Stimulated activated CD4-positive, alpha-beta T cell treated with anti-CD3 and anti-CD28 coated beads, Interleukin-4, amount 100 ng/mL, for 48 hours (primary cell): ENCODE measurements at regions not wholly inside any gene's neighbourhood (a gene's known extent, or its start where the extent isn't known, plus 50 kb on each side); places are given as distances from the start of the nearest gene placed in this dataset.

ENCODE experiments used
- DNase-seq, 2 donors: peaks; one replicate each; pipeline ENCODE4 v3.0.0-alpha.2; 2020; ENCODE audit warnings: low read depth in 2 of 2

DNA sequence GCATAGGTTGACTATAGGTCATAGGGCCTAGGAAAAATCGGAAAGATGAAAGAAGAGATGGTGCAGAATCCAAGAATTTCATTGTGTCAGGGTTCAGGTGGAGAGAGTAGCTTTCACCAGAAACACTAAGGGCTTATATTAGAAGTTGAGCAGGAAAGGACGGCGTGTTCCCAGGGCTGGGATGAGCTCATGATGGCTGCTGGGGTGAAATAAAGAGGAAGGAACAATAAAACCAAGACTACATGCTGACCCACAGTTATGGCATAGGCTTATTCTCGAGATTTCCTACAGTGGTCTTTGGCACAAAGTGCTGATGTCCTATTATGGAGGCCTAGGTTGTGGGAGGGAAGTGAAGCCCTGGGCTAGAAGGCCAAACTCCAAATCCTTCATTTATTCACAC lies 195.8 kb downstream of the PTEN start:
- no peak for DNase-seq

GRCh38 chr10:88060762-88061161 lies 197.3 kb downstream of the PTEN start:
- no peak for DNase-seq

DNA sequence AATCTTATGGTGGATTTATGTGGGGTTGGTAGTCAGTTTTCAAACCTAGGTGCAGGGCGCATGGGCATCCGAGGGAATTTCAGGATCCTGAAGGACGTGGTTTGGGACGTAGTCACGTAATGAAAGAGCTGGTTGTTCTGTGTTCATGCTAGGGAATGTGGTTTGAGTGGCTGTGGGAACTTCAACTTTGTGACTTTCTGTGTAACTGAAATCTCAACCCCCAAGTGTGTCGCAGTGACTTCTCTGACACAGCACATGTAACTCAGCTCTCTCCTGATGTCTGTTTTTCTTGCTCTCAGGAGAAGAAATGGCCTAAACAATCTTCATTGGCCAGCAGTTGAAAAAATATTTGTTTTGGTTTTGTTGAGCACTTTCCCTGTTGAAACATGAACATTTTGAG lies 199.0 kb downstream of the PTEN start:
- no peak for DNase-seq

DNA sequence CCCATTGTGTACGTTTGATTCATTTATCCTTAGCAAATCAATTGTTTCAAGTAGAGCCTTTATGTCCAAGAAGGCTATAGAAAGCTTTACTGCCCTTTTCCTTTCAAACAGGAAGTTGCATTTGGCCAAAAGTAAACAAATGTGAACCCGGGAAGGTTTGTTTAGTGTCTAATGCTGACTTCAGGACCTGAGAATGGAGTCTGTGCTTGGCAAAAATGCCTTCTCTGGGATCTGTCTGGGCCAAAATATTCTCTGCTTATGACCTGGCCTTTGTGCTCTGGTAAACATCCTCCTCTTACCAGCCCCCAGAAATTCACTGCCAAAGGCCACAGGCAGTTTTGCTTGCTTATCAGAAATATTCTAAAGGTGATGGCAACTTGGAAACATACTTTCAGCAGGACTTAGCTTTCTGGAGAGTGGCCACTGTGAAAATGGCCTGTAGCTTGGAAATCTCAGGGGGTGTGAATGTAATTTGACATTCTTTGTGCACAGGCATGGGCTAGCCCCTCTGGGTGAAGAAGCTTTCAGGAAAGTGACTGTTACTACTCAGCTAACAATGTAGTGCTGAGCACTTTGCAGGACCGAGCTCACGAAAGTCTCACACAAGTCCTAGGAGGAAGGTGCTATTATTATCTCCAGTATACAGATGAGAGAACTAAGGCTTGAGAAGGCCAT lies 199.5 kb downstream of the PTEN start:
- DNase-seq = no peak

- no peak for DNase-seq
Observed at GRCh38 chr10:88063861-88064557, 200.6 kb downstream of the PTEN start.

DNA sequence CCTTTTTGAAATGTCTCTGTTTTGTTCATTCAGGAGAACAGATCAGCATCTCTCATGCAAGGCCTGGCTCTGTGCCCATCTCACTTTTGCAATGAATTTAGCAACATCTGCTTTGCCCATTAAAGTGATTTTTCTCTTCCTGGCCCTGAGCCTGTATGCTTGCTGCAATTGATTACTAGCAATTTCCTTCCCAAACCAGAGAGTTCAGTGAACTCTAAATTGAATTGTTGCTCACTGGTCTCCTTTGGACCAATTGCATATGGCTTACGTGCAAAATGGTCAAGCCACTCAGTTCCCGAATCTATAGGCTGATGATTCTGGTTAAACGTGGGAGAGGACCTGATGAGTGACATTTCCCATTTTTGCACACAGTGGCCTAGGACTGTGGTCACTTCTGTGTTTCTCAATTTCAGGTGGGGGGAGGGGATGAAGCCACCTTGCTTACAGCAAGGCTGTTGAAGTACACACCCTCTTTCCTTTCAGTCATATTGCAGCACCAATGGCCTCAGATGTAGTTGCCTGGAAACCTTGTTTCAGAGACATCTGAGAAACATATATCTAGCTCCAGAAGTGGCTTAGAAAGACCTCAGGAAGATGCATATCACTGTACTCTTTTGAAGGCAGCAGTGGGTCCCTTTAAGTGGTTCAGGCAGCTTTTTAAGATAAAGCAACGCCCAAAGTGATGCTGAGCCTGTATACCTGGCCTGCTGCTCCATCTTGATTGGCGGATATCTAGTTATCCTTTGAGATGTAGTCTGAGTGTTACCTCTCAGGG lies 201.4 kb downstream of the PTEN start:
- peak in 1 of 2 donors; percentile 49 for DNase-seq

DNA sequence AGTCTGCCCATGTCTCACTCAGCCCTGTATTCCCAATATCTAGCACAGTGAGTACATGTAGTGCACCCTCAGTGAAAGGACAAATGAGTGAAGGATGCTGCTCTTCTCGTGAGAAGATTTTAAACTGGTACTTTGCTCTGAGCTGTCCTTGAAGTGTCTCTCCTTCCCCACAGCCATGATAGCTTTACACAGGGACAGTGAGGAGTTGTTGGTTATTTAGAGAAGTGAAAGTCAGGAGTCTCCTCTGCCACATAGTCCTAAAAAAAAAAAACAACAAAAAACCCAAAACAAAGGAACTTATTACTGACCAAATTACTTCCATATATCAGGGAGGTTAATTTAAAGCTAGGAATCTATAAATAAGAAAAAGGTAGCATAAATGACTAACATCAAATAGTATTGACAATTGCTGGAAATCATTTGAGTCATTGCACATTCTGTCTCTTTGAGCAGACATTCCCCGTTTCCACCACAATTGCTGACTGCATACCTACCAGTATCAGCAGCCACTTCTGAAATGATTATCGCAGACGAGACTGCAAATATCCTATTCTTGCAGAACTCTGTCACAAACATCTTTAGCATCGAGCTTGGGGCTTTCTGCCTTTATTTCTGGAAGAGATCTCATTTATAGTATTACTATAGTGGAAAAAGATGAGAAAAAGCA lies 202.1 kb downstream of the PTEN start:
- DNase-seq = peak in 1 of 2 donors; percentile 34

DNA sequence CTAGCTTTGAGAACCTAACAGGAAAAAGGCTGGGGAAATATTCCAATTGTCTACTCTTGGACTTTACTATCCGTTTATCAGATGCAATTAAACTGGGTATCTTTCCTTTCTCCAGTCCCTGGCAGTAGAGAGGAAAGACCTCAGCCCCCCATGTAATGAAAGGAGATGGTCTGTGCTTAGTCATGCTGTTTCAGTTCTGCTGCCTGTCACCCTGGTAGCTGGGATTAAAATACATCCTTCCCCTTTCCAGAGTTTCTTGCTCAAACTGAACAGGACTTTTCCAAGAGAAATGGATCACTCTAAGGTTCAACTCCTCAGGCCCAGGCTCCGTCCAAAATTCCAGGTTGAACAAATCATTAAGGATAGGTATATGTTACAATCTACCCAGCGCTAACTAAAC lies 202.9 kb downstream of the PTEN start:
- DNase-seq = no peak

GRCh38 chr10:88066876-88067275 lies 203.5 kb downstream of the PTEN start:
- no peak for DNase-seq

GRCh38 chr10:88067737-88068136 lies 204.3 kb downstream of the PTEN start:
- DNase-seq = no peak

DNA sequence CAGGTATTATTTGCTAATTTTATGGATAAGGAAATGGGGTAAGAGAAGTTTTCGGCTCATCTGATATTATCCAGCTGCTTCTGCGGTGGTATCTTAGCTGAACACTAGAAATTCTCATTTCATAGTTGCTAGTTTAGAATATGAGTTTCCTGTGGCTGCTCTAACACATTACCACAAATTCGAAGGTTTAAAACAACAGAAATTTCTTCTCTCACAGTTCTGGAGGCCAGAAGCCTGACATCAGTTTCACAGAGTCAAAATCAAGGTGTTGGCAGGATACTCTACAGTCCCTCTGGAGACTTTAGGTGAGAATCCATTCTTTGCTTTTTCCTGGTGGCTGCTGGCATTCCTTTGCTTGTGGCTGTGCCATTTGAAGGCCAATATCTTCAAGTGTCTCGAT lies 205.9 kb downstream of the PTEN start:
- no peak for DNase-seq

DNA sequence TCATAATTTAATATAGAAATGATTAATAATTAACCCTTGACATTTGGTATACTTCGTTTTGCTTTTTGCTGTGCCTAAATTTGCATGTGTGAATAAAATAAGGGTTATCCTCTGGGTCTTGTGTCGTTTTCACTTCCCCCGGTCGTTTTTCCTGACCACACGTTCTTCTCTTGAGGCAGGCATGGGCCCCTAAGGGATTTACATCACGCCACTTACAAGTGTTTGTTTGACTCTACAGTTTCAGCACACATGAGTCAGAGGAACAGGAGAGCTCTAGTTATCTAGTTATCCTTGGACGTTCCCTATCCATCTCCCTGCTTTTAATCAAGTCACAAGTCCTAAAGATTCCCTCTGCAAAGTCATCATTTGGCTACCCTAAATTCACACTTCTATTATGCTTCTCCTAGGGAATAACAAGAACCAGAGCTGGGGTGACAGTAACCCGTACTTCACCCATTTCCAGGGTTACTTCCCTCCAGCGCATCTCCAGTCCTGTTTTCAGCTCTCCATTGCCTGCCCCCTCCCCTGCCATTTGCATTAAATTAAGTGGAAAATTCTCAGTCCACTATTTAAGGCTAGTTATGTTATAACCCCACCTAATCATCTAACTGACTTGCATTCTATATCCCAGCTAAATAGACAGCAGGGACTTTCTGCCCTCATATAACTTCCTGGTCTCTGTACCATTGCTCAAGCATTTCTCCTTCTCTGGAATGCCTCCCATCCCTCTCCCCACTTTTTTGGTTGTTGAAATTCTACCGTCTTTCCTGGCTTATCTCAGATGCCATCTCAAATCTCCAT lies 206.9 kb downstream of the PTEN start:
- no peak for DNase-seq

DNA sequence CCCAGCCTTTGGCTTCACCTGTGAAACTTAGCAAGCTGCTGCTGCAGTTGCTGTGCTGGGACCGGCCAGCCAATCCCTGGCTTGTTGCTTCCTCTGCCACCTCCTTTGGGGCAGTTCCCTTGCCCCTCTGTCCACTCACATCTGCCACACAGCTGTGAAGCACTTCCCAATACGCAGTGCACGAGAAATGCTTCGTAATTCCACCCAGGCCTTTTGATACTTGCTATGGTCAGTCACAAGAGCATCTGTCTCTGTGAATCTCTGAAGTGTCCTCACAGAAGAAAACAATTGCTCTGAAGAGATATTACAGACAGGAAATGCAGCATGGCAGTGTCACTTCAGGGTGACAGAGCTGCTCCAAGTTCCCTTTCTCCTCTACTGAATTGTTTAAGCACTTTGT lies 208.5 kb downstream of the PTEN start:
- no peak for DNase-seq

DNA sequence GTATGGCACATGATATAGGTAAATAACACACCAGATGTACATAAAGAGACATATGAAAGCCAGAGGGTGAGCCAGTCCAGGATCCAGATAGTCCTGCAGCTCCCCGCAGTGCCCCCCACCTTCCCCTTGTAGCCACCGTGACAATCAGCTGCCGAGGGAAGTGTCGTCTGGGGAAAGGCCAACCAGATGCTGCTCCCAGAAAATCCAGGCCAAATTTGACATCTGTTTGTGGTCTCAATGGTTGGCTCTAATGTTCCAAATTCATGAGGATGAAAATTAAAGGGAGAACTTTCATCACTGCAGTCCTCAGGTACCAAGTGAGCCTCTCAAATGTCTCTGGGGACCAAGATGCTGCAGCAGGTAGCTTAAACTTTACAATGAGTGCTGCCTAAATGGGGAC lies 210.3 kb downstream of the PTEN start:
- no peak for DNase-seq

- no peak for DNase-seq
Observed at GRCh38 chr10:88074971-88075370, 211.5 kb downstream of the PTEN start.

GRCh38 chr10:88076027-88076880 lies 212.8 kb downstream of the PTEN start:
- DNase-seq = no peak

- DNase-seq = no peak
Observed at GRCh38 chr10:88077977-88078376, 214.6 kb downstream of the PTEN start.

DNA sequence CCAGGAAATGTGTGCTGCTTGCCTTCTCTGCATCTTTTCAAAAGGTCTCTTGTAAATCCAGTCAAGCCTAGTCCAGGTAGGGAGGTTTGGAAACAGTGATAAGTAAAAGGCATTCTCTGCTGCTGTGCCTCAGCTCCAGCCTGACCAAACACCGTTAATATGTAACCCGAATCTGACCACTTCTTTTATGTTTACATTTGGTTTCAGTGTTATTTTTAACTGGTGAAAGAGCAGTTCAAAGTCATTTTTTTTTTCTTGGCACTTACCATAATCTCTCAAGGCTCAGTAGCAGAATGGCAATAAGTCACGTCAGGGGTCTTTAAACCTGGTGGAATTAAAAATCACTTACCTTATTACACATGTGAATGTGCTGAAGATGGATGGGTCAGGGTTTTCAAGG lies 216.8 kb downstream of the PTEN start:
- DNase-seq = no peak

- no peak for DNase-seq
Observed at GRCh38 chr10:88081457-88082054, 218.1 kb downstream of the PTEN start.

GRCh38 chr10:88082391-88082790 lies 219.0 kb downstream of the PTEN start:
- no peak for DNase-seq
